Dedifferentiated amniotic fluid mesenchymal stem cell (primary cell): ENCODE measurements at regions not wholly inside any gene's neighbourhood (a gene's known extent, or its start where the extent isn't known, plus 50 kb on each side); places are given as distances from the start of the nearest gene placed in this dataset.
"Not testable (repeated sequence)": the region's sequence is repeated elsewhere in the genome, so short reads cannot be mapped to it uniquely, and the experiment has no call there.

Experiments
- DNase-seq: peaks from one replicate; pipeline ENCODE4 v3.0.0-alpha.2; 2016; ENCODE audit errors: extremely low spot score

GRCh38 chr18:2219706-2220105 lies 351.6 kb downstream of the METTL4 start:
- DNase-seq, result no peak

- no peak for DNase-seq
These were observed 348.8 kb downstream of the METTL4 start for GRCh38 chr18:2222270-2223185.

- no peak for DNase-seq
These were observed 347.9 kb downstream of the METTL4 start for GRCh38 chr18:2223449-2223848.

- DNase-seq, result no peak
These were observed 347.5 kb downstream of the METTL4 start for GRCh38 chr18:2223849-2224248.

GRCh38 chr18:2236232-2236631 lies 335.1 kb downstream of the METTL4 start:
- no peak for DNase-seq

GRCh38 chr18:2237706-2238105 lies 333.6 kb downstream of the METTL4 start:
- DNase-seq, result no peak

GRCh38 chr18:2240311-2240705 lies 331.0 kb downstream of the METTL4 start:
- no peak for DNase-seq

GRCh38 chr18:2244641-2245040 lies 326.7 kb downstream of the METTL4 start:
- no peak for DNase-seq

- not testable (repeated sequence) for DNase-seq
These were observed 324.2 kb downstream of the METTL4 start for GRCh38 chr18:2247101-2247500.

- DNase-seq, result no peak
These were observed 316.3 kb downstream of the METTL4 start for GRCh38 chr18:2254977-2255376.

GRCh38 chr18:2256577-2256976 lies 314.7 kb downstream of the METTL4 start:
- DNase-seq, result no peak

GRCh38 chr18:2258954-2259353 lies 312.4 kb downstream of the METTL4 start:
- DNase-seq, result no peak

- no peak for DNase-seq
These were observed 307.9 kb downstream of the METTL4 start for GRCh38 chr18:2263303-2263890.

GRCh38 chr18:2274613-2275012 lies 296.7 kb downstream of the METTL4 start:
- no peak for DNase-seq

- no peak for DNase-seq
These were observed 290.2 kb downstream of the METTL4 start for GRCh38 chr18:2281086-2281485.

GRCh38 chr18:2281523-2282199 lies 289.6 kb downstream of the METTL4 start:
- DNase-seq, result no peak

- no peak for DNase-seq
These were observed 278.0 kb downstream of the METTL4 start for GRCh38 chr18:2293109-2293839.

GRCh38 chr18:2301316-2301715 lies 270.0 kb downstream of the METTL4 start:
- no peak for DNase-seq

- DNase-seq, result no peak
These were observed 269.3 kb downstream of the METTL4 start for GRCh38 chr18:2302012-2302411.

GRCh38 chr18:2302628-2303516 lies 268.4 kb downstream of the METTL4 start:
- DNase-seq, result peak; percentile 56
